Stomach (tissue), 4 donors: ENCODE measurements at regions not wholly inside any gene's neighbourhood (a gene's known extent, or its start where the extent isn't known, plus 50 kb on each side); places are given as distances from the start of the nearest gene placed in this dataset.
"Not testable (repeated sequence)": the region's sequence is repeated elsewhere in the genome, so short reads cannot be mapped to it uniquely, and the experiment has no call there.

Source experiments
- EP300 ChIP-seq: sonication (generic); formaldehyde crosslinking; IDR thresholded peaks from one replicate; pipeline ENCODE4 v1.6.1; 2017; ENCODE audit warnings: antibody characterized with exemption
- POLR2AphosphoS5 ChIP-seq, 3 donors: sonication (generic); formaldehyde crosslinking; IDR thresholded peaks; one replicate each; pipeline ENCODE4 v1.6.1; 2016; ENCODE audit warnings: antibody characterized with exemption in 3 of 3
- TF ChIP-seq, protein P1 (sequence below), 7 experiments: fragments of 450-650 bp in 4 of 7; fragments of 200-600 bp in 3 of 7; sonication (generic) in 3 of 7; IDR thresholded peaks; one replicate each; pipeline ENCODE4 v1.5.1; 2016 to 2019; ENCODE audit warnings: antibody characterized with exemption in 7 of 7, control low read depth in 2 of 7, mild to moderate bottlenecking in 1 of 7

- TF ChIP-seq, protein P1, sequence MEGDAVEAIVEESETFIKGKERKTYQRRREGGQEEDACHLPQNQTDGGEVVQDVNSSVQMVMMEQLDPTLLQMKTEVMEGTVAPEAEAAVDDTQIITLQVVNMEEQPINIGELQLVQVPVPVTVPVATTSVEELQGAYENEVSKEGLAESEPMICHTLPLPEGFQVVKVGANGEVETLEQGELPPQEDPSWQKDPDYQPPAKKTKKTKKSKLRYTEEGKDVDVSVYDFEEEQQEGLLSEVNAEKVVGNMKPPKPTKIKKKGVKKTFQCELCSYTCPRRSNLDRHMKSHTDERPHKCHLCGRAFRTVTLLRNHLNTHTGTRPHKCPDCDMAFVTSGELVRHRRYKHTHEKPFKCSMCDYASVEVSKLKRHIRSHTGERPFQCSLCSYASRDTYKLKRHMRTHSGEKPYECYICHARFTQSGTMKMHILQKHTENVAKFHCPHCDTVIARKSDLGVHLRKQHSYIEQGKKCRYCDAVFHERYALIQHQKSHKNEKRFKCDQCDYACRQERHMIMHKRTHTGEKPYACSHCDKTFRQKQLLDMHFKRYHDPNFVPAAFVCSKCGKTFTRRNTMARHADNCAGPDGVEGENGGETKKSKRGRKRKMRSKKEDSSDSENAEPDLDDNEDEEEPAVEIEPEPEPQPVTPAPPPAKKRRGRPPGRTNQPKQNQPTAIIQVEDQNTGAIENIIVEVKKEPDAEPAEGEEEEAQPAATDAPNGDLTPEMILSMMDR (IDR thresholded peaks at IDR 0.05): not testable (repeated sequence)
- TF ChIP-seq EP300; POLR2AphosphoS5 (IDR thresholded peaks at IDR 0.05): not testable (repeated sequence)
Measured at GRCh38 chrX:39436538-39436937, 635.3 kb downstream of the MID1IP1 start.
